A673 (cell line): ENCODE measurements at regions not wholly inside any gene's neighbourhood (a gene's known extent, or its start where the extent isn't known, plus 50 kb on each side); places are given as distances from the start of the nearest gene placed in this dataset.

Source experiments
- BruUV-seq: library from RNA; stranded (reverse); fragments of 400-500 nt; replicated peaks from 2 replicates; lab custom pipeline; 2021; lab: Mats Ljungman, UMichigan
- CTCF ChIA-PET: fragments of 300-600 bp; sonication (Branson Sonifier 250); formaldehyde crosslinking; loops from one replicate; lab custom pipeline; 2022; ENCODE audit warnings: antibody characterized with exemption; lab: Charles Lee
- POLR2A ChIA-PET: fragments of 300-600 bp; sonication (Branson Sonifier 250); formaldehyde crosslinking; loops from one replicate; lab custom pipeline; 2022; ENCODE audit warnings: antibody characterized with exemption; ENCODE audit not compliant: low non-redundant PET; lab: Charles Lee
- DNase-seq: peaks from one replicate; pipeline ENCODE4 v3.0.0-alpha.2; 2015; ENCODE audit warnings: low spot score
- H3K27ac ChIP-seq: fragments of 200-600 bp; sonication (generic); 2 replicates; pipeline ENCODE4 v1.5.1; 2016; ENCODE audit warnings: mixed run types, low read depth, mild to moderate bottlenecking, mixed read lengths, antibody characterized with exemption, low read length; ENCODE audit not compliant: poor library complexity, severe bottlenecking
- H3K27me3 ChIP-seq: fragments of 200-600 bp; sonication (generic); replicated peaks from 2 replicates; pipeline ENCODE4 v1.6.1; 2017; ENCODE audit warnings: mixed run types, low read depth, mild to moderate bottlenecking, mixed read lengths, antibody characterized with exemption, low read length; ENCODE audit not compliant: insufficient read depth, poor library complexity
- H3K36me3 ChIP-seq: fragments of 200-600 bp; sonication (generic); 2 replicates; pipeline ENCODE4 v1.6.1; 2016; ENCODE audit warnings: mixed run types, mild to moderate bottlenecking, mixed read lengths, antibody characterized with exemption, low read length; ENCODE audit not compliant: insufficient read depth, poor library complexity, severe bottlenecking
- H3K4me1 ChIP-seq: fragments of 200-600 bp; sonication (generic); 2 replicates; pipeline ENCODE4 v1.6.1; 2017; ENCODE audit warnings: mixed run types, mild to moderate bottlenecking, mixed read lengths, antibody characterized with exemption, low read length; ENCODE audit not compliant: insufficient read depth, poor library complexity, severe bottlenecking
- H3K4me3 ChIP-seq: fragments of 200-600 bp; sonication (generic); 2 replicates; pipeline ENCODE4 v1.5.1; 2016; ENCODE audit warnings: low read depth, mixed run types, mild to moderate bottlenecking, mixed read lengths, low read length; ENCODE audit not compliant: poor library complexity, severe bottlenecking
- H3K9me3 ChIP-seq: fragments of 200-600 bp; sonication (generic); 2 replicates; pipeline ENCODE4 v1.6.1; 2016; ENCODE audit warnings: mixed run types, low read depth, mild to moderate bottlenecking, mixed read lengths, antibody characterized with exemption, low read length; ENCODE audit not compliant: poor library complexity, severe bottlenecking
- CTCF ChIP-seq: fragments of 300-800, 200-600 bp; sonication (generic); conservative IDR thresholded peaks from 2 replicates; pipeline ENCODE4 v1.5.1; 2017; ENCODE audit warnings: low read depth, mild to moderate bottlenecking, antibody characterized with exemption, low read length, moderate library complexity, mixed read lengths
- EZH2 ChIP-seq: fragments of 200-600 bp; sonication (generic); IDR thresholded peaks from 2 replicates; pipeline ENCODE4 v1.6.1; 2017; ENCODE audit warnings: borderline replicate concordance, low read depth, mild to moderate bottlenecking, mixed read lengths, antibody characterized with exemption, low read length; ENCODE audit not compliant: poor library complexity, severe bottlenecking
- intact Hi-C: fragments of 100-400 bp; cut with micrococcal nuclease; formaldehyde crosslinking; loops from one replicate; pipeline ENCODE4 v1.10.0; 2022; ENCODE audit not compliant: unreplicated experiment

GRCh38 chr4:138949866-138950265 lies 65.7 kb upstream of the NOCT start:
- no peak overlapping the region for H3K4me3 ChIP-seq
- H3K9me3 ChIP-seq: no peaks in the 10 kb centered on the region
- no peaks in the 10 kb centered on the region for H3K4me1 ChIP-seq
- H3K27ac ChIP-seq: no peak overlapping the region
- H3K27me3 ChIP-seq: no peaks in the 10 kb centered on the region
- DNase-seq: no peak
- POLR2A ChIA-PET: no interaction called here
- BruUV-seq: no TSS peak
- TF ChIP-seq EZH2 (no peak), CTCF (no peak)
- H3K36me3 ChIP-seq: no peaks in the 10 kb centered on the region
- intact Hi-C loops: no loop called here
- CTCF ChIA-PET: no interaction called here

GRCh38 chr4:138948918-138949317 lies 66.7 kb upstream of the NOCT start:
- H3K4me3 ChIP-seq: no peak overlapping the region
- ChIA-PET POLR2A (interaction anchor here (0.7 kb wide), 1 partner anchor 1161 kb away, joined by 4 read pairs; no protein-coding TSS in a partner anchor), CTCF (no interaction called here)
- intact Hi-C loops: no loop called here
- no peaks in the 10 kb centered on the region for H3K9me3 ChIP-seq
- no peak for TF ChIP-seq EZH2
- TF ChIP-seq CTCF: no peak
- H3K36me3 ChIP-seq: no peaks in the 10 kb centered on the region
- H3K27me3 ChIP-seq: no peaks in the 10 kb centered on the region
- H3K4me1 ChIP-seq: no peaks in the 10 kb centered on the region
- H3K27ac ChIP-seq: no peak overlapping the region
- no peak for DNase-seq
- no TSS peak for BruUV-seq

- Histone ChIP-seq H3K27me3 (no peaks in the 10 kb centered on the region), H3K27ac (no peak overlapping the region), H3K36me3 (no peaks in the 10 kb centered on the region), H3K4me3 (no peak overlapping the region), H3K9me3 (no peaks in the 10 kb centered on the region), H3K4me1 (no peaks in the 10 kb centered on the region)
- ChIA-PET POLR2A (no interaction called here), CTCF (no interaction called here)
- intact Hi-C loops: no loop called here
- no peak for TF ChIP-seq CTCF
- BruUV-seq: no TSS peak
- DNase-seq: no peak
These were observed 69.3 kb upstream of the NOCT start for GRCh38 chr4:138946306-138946705.
